Heart right ventricle (tissue), 16 donors: ENCODE measurements at regions not wholly inside any gene's neighbourhood (a gene's known extent, or its start where the extent isn't known, plus 50 kb on each side); places are given as distances from the start of the nearest gene placed in this dataset.
A peak's percentile ranks its signal among the peaks of the same experiment; 100 is the strongest.

Experiments used
- ATAC-seq, 8 donors: fragments of 200-7000 bp; cut with Tn5 transposase; one replicate each; pipeline ENCODE4 v1.9.1; 2020; ENCODE audit warnings: mild to moderate bottlenecking in 8 of 8, moderate library complexity in 8 of 8, moderate number of reproducible peaks in 1 of 8
- DNase-seq, 2 donors: peaks; one replicate each; pipeline ENCODE4 v3.0.0-alpha.2; 2020
- H3K27ac ChIP-seq, 10 donors: fragments of 200-600 bp; sonication (generic) in 2 of 10; one replicate each; pipeline versions ENCODE4 v1.5.0 to v1.8.0; 2020 to 2022; ENCODE audit warnings: mild to moderate bottlenecking in 3 of 10
- H3K27me3 ChIP-seq, 7 donors: fragments of 200-600 bp; one replicate each; pipeline ENCODE4 v1.8.0; 2021 to 2022; ENCODE audit warnings: mild to moderate bottlenecking in 2 of 7
- H3K36me3 ChIP-seq, 9 donors: fragments of 200-600 bp; sonication (generic) in 1 of 9; one replicate each; pipeline versions ENCODE4 v1.5.0 to v1.8.0; 2020 to 2022; ENCODE audit warnings: mild to moderate bottlenecking in 2 of 9
- H3K4me1 ChIP-seq, 9 donors: fragments of 200-600 bp; sonication (generic) in 1 of 9; one replicate each; pipeline versions ENCODE4 v1.5.0 to v1.8.0; 2020 to 2022; ENCODE audit warnings: mild to moderate bottlenecking in 4 of 9
- H3K4me3 ChIP-seq, 10 donors: fragments of 200-600 bp; sonication (generic) in 2 of 10; one replicate each; pipeline versions ENCODE4 v1.5.0 to v1.8.0; 2020 to 2022; ENCODE audit warnings: mild to moderate bottlenecking in 7 of 10, moderate library complexity in 2 of 10
- H3K9me3 ChIP-seq, 11 donors: fragments of 200-600 bp in 10 of 11; sonication (generic) in 2 of 11; one replicate each; pipeline versions ENCODE4 v1.5.0 to v1.8.0; 2013 to 2022; ENCODE audit warnings: mild to moderate bottlenecking in 2 of 11, control low read depth in 1 of 11, moderate library complexity in 1 of 11
- WGBS, 2 donors: extraction: QIAGEN DNeasy Blood & Tissue Kit; methylation state at CpG; one replicate each; pipeline ENCODE4 v1.1.7; 2013; ENCODE audit warnings: inconsistent platforms in 1 of 2; 5-methylcytosine and 5-hydroxymethylcytosine counted together
- intact Hi-C, 10 donors: fragments of 100-400 bp; cut with DNase I; formaldehyde crosslinking; loops; one replicate each; pipeline versions ENCODE4 v1.11.1 to v1.14.2; 2022
- TF ChIP-seq, protein P1 (sequence below), 9 donors: fragments of 200-600 bp; sonication (generic) in 2 of 9; IDR thresholded peaks; one replicate each; pipeline versions ENCODE4 v1.5.0 to v1.8.0; 2021 to 2022; ENCODE audit warnings: antibody characterized with exemption in 9 of 9, mild to moderate bottlenecking in 5 of 9, moderate library complexity in 1 of 9
- donor health status: Arrhythmogenic right ventricular cardiomyopathy.
- donor health status: ischemic (EF 13 %, LVEDD 7.1; RV severe dilation, severe dysfunction).
- donor health status: healthy with polysubstance abuse.
- donor health status: DM: no; HTN: yes; CAD: no.
- donor health status: DM: no; HTN: no; CAD: no.
- donor health status: ischemic (EF 25% LVEDD 6.9; RV normal size, moderate dysfunction).
- donor health status: ischemic (EF 25% LVEDD 5.7; RV mildly dilated, moderate dysfunction).
- donor health status: healthy.
- donor health status: DM: yes; HTN: yes; CAD: no.
- donor health status: Ischemic cardiomyopathy.
- donor health status: ischemic (EF 35%, LVEDD 5.7; RV mildly dilated, moderate dysfunction).
- donor health status: nonischemic (EF 11% LVEDD 7.7; RV severe dilation, severe dysfunction).
- donor health status: DM: yes; HTN: yes; CAD: no.
- donor health status: PGD.
- donor health status: ischemic (EF 29% LVEDD 5.4; RV normal size, mild dysfunction).
- donor health status: nonischemic (EF 23%, LVEDD 6.1; RV moderate dilation, normal function).

DNA sequence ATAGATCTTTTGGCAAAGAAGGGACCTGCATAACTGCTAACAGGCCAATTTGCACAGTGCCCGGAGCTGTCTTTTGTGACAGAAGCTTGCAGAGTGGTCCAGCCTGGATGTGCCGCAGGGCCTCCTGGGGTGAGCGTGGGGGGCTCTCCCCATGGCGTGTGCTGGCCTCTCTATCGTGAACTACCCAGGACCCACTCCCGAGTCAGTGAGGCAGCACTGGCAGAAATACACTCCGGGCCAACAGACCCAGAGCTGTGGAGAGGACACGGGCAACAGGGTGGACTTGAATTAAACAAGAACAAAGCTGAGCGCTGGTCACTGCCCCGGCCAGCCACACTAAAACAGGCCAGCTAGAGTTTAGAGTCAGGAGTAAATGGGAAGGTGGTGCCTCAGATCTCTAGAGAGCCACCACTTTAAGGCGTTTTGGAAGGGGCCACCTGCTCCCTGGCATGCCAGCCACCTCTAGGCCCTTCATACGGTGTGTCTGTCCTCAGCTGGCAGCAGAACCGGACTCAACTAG, 152.1 kb downstream of the KLF13 start:
- peaks cover 0 to 21% (median 20%) of the 10 kb centered on the region in 7 donors for H3K27me3 ChIP-seq
- no peak for DNase-seq
- H3K4me1 ChIP-seq, result peaks cover 0 to 5% (median 0%) of the 10 kb centered on the region in 9 donors
- TF ChIP-seq, protein P1, sequence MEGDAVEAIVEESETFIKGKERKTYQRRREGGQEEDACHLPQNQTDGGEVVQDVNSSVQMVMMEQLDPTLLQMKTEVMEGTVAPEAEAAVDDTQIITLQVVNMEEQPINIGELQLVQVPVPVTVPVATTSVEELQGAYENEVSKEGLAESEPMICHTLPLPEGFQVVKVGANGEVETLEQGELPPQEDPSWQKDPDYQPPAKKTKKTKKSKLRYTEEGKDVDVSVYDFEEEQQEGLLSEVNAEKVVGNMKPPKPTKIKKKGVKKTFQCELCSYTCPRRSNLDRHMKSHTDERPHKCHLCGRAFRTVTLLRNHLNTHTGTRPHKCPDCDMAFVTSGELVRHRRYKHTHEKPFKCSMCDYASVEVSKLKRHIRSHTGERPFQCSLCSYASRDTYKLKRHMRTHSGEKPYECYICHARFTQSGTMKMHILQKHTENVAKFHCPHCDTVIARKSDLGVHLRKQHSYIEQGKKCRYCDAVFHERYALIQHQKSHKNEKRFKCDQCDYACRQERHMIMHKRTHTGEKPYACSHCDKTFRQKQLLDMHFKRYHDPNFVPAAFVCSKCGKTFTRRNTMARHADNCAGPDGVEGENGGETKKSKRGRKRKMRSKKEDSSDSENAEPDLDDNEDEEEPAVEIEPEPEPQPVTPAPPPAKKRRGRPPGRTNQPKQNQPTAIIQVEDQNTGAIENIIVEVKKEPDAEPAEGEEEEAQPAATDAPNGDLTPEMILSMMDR (IDR thresholded peaks at IDR 0.05), result no peak
- WGBS, 2 donors, result 90 to 94% methylated on average over 13 of the region's 13 CpGs
- no peak overlapping the region for H3K27ac ChIP-seq
- no peaks in the 10 kb centered on the region for H3K36me3 ChIP-seq
- intact Hi-C loops, result no loop called here
- ATAC-seq, result peak in 1 of 8 donors; percentile 13
- no peak overlapping the region for H3K4me3 ChIP-seq
- H3K9me3 ChIP-seq, result no peaks in the 10 kb centered on the region

DNA sequence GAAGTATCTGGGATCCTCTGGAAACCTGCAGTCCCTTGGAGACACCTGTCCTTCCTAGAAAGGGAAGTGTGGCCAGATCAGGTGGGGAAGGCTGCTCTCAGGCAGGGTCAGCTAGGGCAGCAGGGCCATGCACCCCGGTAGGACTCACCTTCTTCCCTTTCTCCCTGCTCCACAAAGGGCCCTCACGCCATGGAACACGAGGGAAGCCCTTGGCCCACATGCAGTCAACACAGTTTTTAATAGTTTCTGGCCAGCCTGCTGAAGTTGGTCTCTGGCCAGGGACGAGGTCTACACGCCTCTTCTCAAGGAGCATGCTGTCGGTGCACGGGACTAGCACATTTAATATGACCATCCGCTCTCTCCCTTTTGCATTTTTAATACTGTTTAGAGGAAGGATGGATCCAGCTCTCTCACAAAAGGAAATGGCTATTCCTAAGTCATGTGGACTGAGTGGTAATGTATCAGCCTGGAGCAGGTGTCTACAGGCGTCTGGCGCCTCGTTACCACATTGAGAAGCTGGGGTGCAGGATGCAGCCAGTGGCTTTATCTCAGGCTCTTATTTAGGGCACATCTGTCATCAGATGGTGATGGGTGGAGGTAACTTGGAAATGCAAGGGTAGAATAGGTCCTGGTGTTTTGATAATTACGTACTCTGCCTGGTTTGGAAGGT, 153.9 kb downstream of the KLF13 start:
- no peak for ATAC-seq
- intact Hi-C loops, result loop anchor here in 5 of 10 donors (10.0 kb wide), 6 partner anchors 46 to 166 kb away; partner anchors contain the start of gene KLF13 (in 2 of the 5)
- TF ChIP-seq, protein P1 (IDR thresholded peaks at IDR 0.05), result no peak
- H3K27ac ChIP-seq, result no peak overlapping the region
- H3K27me3 ChIP-seq, result peaks cover 0 to 34% (median 23%) of the 10 kb centered on the region in 7 donors
- no peaks in the 10 kb centered on the region for H3K4me1 ChIP-seq
- H3K36me3 ChIP-seq, result no peaks in the 10 kb centered on the region
- H3K9me3 ChIP-seq, result no peaks in the 10 kb centered on the region
- 59 to 67% methylated on average over 12 of the region's 12 CpGs for WGBS, 2 donors
- H3K4me3 ChIP-seq, result no peak overlapping the region
- DNase-seq, result no peak

DNA sequence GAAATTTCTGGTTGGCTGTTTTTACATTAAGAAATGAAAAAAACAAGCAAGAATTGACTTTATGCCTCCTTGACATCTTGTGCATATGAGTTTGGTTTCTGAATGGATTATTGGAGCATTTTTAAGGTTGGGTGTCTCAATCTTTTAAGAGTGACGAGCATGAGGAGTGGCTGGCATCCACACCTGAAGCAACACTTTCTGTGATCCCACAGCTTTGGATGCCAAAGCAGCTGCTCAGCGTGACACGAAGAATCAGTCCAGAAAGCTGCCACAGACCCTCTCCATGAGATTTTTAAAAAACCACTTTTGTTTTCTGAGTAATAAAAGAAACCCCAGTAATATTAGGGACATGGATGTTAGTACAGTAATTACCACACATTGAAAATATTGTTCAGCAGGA, 154.5 kb downstream of the KLF13 start:
- TF ChIP-seq, protein P1 (IDR thresholded peaks at IDR 0.05), result no peak

DNA sequence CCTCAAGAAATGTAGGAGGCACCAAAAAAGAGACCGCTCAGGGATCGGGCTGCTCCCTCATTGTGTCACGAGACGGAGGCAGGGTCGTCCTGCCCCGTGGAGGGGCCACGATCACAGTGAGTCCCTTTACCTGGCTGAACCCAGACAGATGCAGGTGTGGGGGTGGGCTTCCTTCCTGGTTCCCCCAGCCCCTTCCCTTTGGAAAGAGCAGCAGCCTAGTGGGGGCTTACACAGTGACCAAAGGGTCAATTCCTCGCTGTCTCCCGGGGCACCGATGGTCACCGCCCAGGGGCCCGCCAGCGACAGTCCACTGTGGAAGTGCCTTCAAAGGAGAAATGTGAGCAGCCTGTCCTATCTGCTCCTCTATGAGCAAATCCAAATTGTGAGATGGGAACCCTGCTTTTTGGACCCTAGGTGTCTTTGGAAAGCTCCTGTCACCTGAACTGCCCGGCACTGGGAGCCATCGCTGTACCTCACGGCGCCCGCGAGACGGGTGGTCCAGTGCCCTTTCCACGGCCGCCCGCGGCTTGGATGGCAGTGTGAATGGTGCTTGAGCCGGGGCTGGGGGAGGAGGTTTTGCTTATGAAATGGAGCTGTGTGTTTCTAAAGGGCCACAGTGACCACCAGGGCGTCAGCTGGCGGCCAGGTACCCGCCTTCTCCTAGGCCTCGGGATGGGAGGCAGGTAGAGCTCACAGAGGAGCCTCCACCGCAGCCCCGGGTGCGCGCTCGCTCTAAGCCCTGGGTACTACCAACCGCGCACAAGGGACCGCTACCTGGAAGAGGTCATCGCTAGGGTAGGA, 155.7 kb downstream of the KLF13 start:
- intact Hi-C loops, result loop anchor here in 5 of 10 donors (10.0 kb wide), 6 partner anchors 48 to 168 kb away; partner anchors contain the start of gene KLF13 (in 2 of the 5)
- WGBS, 2 donors, result 97% methylated on average over 38 of the region's 38 CpGs
- H3K27me3 ChIP-seq, result peaks cover 0 to 34% (median 23%) of the 10 kb centered on the region in 7 donors
- no peak overlapping the region for H3K27ac ChIP-seq
- TF ChIP-seq, protein P1 (IDR thresholded peaks at IDR 0.05), result no peak
- ATAC-seq, result no peak
- no peak for DNase-seq
- H3K36me3 ChIP-seq, result no peaks in the 10 kb centered on the region
- peak overlapping the region in 2 of 10 donors; percentile 31 to 41 for H3K4me3 ChIP-seq
- H3K9me3 ChIP-seq, result no peaks in the 10 kb centered on the region
- H3K4me1 ChIP-seq, result no peaks in the 10 kb centered on the region

More for the DNA sequence above, 154.5 kb downstream of the KLF13 start:
- no peaks in the 10 kb centered on the region for H3K36me3 ChIP-seq
- ATAC-seq (no peak), DNase-seq (no peak)
- H3K4me1 ChIP-seq, result no peaks in the 10 kb centered on the region
- peaks cover 0 to 34% (median 23%) of the 10 kb centered on the region in 7 donors for H3K27me3 ChIP-seq
- H3K9me3 ChIP-seq, result no peaks in the 10 kb centered on the region
- 96 to 97% methylated on average over 3 of the region's 3 CpGs for WGBS, 2 donors
- H3K4me3 ChIP-seq, result no peak overlapping the region
- intact Hi-C loops, result loop anchor here in 5 of 10 donors (10.0 kb wide), 6 partner anchors 46 to 166 kb away; partner anchors contain the start of gene KLF13 (in 2 of the 5)
- no peak overlapping the region for H3K27ac ChIP-seq
